Posterior cingulate gyrus (tissue), 11 donors: ENCODE measurements at regions not wholly inside any gene's neighbourhood (a gene's known extent, or its start where the extent isn't known, plus 50 kb on each side); places are given as distances from the start of the nearest gene placed in this dataset.
"Not testable (repeated sequence)": the region's sequence is repeated elsewhere in the genome, so short reads cannot be mapped to it uniquely, and the experiment has no call there.

Experiments used
- DNase-seq, 10 donors: peaks; one replicate each; pipeline versions ENCODE4 v3.0.0 to v3.0.0-alpha.2; 2020 to 2021; ENCODE audit warnings: mixed read lengths in 3 of 10
- intact Hi-C: fragments of 100-400 bp; cut with DNase I; formaldehyde crosslinking; loops from one replicate; pipeline ENCODE4 v1.15.1; 2023

DNA sequence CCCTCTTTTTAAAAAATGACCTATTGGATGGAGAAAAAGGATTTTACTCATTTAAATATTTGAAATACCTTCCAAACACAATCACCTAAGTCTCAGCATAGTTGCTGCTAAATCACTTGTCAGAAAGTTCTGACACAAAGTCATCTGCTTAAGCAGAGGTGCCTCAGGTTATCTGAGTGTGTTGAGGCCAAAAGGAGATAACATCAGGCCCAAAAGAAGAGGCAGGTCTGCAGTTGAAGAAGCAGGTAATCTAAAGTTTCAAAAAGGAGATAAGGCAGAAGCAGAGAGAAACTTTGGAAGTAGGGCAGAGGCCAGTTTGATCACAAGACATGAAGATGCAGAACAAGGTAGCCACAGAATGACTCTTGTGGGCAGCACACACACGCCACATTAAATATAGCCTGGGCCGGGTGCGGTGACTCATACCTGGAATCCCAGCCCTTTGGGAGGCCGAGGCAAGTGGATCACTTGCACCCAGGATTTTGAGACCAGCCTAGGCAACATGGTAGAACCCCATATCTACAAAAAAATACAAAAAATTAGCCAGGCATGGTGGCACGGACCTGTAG lies 175.7 kb upstream of the API5 start:
- intact Hi-C loops = no loop called here
- DNase-seq = no peak

DNA sequence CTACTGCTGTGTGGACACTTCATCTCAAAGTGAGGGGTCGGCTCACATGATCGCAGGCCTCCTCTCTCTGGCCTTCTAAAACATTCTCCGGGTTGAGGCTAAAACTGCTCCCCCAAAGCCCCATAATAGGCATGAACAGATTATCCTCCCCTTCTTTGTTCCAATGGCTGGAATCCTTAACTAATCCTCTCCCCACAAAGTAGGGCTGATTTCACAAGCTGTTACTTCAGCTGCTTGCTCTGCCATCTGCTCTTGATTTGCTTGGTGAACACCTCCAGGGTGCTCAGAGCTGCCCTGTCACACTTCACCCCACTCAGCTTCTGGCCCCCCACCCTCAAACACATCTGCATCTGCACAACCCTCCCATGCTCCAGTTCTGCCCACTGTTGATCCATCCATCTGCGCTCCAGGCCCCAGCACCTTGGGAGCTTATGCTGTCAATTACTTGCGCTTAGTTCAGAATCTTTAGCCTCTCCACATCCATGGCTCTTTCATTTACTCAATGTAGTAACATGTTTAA lies 173.1 kb upstream of the API5 start:
- no peak for DNase-seq
- intact Hi-C loops = no loop called here

DNA sequence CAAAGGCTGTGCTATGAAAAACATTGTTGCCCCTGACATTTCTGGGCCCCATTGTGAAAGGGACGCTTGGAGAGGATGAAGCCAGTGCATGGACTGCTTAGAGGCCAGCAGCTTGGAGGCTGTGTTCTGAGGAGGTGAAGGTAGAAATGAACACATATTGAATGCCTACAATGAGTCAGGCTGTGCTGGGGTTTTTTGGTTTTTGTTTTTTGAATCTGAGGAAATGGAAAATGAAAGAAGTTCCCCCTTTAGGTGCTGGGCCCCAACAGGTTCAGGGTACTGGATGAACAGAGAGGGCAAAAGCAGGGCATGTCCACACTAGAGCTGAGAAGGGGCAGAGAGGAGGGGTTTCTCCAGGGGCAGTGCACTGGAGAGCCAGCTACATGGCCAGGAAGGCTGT lies 166.1 kb upstream of the API5 start:
- no peak for DNase-seq
- intact Hi-C loops = no loop called here

DNA sequence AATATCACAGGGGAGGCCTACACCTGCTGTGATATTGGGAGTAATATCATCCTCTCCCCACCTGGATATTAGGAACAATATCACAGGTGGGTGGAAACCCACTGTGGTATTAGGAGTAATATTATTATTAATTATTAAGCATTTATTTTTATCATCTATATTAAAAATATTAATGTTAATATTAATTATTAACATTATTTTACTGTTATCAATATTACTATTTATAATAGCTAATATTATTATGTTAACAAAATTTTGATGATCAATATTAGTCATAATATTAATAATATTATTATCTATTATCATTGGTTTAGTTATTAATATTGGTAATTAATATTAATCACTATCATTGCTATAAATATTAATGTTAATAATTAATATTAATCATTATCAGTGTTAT lies 161.1 kb upstream of the API5 start:
- intact Hi-C loops = no loop called here
- DNase-seq = no peak

DNA sequence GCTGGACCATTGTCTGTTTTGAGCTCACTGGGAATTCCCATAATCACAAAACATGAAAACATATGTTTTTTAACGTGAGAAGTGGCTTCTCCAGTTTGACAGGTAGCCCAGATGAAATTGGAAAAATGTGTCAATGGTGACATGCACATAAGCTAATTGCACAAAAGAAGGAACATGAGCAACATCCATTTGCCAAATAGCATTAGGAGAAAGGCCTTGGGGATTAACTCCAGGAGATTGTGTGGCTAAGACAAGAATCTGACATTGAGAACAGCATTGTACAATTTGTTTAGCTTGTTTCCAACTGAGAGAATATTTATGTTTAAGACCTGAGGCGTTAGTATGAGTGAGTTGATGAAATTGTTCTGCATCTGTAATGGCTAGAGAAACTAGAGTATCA lies 147.0 kb upstream of the API5 start:
- no peak for DNase-seq

DNA sequence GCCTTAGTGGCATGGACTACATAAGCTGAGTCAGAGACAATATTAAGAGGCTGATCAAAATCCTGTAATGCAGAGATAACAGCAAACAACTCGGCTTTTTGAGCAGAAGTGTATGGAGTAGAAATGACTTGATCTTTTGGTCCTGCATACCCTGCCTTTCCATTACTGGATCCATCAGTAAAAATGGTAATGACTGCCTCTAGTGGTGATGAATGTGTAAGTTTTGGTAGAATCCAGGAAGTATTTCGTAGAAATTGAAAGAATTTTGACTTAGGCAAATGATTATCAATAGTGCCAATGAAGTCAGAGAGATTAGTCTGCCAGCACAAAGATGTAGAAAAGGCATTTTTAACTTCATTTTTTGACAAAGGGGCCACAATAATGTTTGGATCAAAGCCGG lies 146.4 kb upstream of the API5 start:
- DNase-seq, intact Hi-C loops: not testable (repeated sequence)

More for the DNA sequence above, 147.0 kb upstream of the API5 start:
- intact Hi-C loops = no loop called here

DNA sequence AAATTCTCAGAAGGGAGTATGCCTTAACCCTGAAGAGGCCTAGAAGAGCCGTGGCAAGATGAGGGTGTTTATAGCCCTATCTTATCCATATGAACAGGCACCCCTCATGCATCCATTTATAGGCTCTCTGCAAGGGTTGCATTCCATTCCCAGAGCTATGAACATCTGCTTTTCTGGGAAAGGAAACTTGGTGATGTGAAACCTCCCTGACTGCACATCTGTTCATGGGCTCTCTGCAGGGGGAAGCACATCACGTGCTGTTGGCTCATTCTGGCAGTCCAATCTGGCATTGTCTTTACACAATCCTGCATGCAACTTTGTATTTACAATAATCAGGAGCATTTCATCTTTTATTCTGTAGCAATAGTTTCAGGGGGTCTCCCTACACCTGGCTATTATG lies 143.6 kb upstream of the API5 start:
- DNase-seq, intact Hi-C loops: not testable (repeated sequence)

DNA sequence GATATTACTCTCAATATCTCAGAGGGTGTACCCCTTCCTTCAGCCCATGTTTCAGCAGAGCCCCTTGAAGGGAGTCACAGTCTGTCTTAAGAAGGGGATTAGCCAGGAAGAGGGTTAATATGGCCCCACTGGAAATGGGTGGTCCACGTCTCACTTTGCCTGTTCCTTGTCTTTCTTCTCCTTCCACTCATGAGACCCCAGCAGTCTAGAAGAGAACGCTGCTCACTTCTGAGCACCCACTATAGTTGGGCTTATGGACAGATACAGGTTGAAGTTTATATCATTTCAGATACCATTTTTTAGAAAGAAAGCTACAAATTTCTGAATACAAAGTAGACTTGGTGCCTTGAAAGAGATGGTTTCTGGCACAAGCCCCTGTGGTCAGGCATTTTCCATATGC lies 139.3 kb upstream of the API5 start:
- intact Hi-C loops = no loop called here
- no peak for DNase-seq

DNA sequence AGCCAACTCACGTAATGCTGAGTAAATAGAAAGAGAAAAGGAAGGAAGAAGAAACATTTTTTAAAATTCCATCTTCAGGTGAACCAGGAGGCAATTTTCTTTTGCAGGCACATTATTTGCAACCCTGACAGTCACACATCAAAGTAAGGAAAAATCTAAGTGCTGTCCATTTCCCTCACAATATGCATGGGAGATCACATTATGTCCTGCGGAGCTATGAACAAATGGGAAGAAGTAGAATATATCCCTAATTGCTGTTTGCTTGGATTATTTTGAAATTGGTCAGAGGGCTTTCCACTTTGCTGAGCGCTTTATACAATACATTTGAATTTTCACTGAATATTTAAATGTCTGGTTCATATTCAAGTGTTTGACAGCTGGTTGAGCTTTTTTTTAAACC lies 133.8 kb upstream of the API5 start:
- intact Hi-C loops = no loop called here

DNA sequence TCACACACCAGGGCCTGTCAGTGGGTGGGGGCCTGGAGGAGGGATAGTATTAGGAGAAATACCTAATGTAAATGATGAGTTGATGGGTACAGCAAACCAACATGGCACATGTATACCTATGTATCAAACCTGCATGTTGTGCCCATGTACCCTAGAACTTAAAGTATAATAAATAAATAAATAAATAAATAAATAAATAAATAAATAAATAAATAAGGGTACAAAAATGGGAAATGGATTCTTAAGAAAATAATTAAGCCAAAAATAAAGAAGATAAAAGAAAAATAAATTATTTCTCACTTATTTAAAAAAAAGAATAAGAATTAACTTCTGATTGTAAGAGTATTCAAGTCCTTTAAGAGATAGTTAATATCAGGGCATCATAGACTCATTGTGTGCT lies 117.3 kb upstream of the API5 start:
- intact Hi-C loops, DNase-seq: not testable (repeated sequence)

More for the DNA sequence above, 133.8 kb upstream of the API5 start:
- no peak for DNase-seq

DNA sequence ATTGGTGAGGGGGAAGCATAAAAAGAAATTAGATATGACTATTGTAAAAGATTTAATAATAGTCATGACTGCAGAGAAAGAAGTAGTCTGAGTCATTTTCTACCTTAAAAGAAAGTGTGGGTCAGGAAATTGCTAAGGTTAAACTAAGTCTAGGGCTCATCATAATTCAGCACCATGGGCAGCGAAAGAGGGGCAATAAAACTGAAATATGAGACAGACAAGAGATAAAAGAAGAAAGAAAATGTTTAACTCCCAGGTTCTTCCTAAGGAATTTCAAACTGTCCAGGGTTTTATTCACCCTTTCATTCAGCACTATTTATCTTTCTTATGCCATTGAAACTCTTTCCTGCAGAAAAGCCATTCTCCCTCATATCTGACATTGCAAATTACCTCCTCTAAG lies 114.4 kb upstream of the API5 start:
- no peak for DNase-seq
- intact Hi-C loops = no loop called here

DNA sequence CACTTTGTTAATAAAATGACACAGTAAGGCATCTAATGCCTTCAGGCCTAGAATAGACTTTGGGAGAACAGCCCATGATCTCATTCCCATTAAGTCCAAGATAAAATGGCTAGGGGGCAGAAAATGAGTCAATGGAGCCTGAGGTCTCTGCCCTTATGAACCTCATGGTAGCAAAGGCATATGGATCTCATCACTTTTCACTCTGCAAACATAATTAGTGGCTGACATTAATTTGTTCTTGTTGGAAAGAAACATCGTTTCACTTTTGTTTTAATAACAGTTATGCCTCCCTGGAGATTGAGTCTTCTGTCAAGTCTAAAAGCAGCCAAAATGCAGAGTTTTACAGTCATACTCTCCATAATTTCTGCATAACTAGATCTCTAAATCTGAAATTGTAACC lies 111.8 kb upstream of the API5 start:
- intact Hi-C loops = no loop called here
- no peak for DNase-seq

DNA sequence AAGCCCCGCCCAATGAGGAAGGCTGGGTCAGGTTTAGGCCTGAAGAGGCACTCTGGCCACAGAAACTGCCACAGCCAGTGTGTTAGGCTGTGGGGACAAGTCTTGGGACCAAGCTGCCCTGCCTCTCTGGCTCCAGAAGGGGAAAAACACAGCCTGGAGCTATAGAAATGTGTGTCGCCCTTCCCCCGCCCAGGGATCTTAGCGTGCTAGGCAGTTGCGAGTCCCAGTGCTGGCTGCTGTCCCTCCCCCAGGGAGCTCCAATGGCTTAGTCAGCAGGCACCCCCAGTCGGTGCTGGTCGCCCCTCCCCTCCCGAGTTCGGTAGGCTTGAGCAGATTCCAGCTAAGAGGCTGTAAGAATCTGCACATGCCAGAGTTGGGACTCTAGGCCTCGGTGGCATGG lies 99.5 kb upstream of the API5 start:
- intact Hi-C loops = no loop called here

DNA sequence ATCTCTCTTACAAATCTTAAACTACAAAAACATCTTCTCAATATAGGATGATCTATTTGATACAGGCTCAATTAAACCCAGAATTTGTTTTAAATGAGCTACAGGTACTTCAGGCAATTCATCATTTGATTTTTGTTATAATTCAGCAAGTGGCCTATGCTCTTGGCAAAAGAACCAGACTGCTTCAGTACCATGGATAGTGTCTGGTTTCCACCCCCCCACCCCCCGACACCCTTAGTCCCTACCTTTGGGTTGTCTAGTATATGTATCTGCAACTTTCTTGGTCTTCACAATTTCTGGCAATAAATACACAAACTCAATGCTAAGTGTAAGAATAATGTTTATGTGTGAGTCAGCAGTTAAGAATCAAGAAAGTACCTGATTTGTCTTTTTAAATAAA lies 97.3 kb upstream of the API5 start:
- no peak for DNase-seq
- intact Hi-C loops = no loop called here

More for the DNA sequence above, 99.5 kb upstream of the API5 start:
- DNase-seq = peak in 3 of 10 donors; percentile 1 to 77 (median 60)

DNA sequence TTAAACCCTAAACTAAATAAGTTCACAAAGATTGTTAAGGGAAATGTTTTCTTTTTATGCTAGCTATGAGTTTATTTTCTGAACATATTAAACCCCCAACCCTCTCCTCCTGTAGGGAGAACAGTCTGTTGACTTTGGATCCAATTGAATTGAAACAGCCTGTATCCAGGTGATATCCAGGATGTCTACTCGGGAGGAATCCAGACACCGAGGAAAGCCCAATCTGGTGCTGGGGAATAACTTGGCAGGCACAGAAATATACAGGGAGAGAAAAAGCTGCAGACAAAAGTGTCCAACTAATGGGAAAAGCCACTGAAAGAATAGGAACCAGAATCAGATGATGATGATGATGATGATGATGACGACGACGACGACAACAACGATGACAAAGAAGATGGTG lies 93.9 kb upstream of the API5 start:
- intact Hi-C loops = no loop called here
- no peak for DNase-seq

DNA sequence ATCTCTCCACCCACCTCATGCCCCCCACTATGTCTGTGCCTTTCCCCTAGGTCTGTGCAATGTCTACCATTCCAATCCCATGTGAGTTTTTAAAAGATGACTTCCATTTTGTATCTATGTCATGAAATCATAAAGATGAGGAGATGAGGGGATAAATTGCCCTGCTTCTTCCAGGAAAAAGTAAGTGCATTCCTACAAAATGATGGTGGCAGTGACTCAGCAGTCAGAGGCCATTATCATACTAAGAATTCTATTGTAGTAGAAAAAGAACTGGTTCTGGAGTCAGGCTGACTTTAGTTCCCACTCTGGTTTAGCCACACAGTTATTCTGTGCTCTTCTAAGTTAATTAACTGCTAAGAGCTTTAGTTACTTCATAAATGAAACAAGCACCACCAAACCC lies 89.6 kb upstream of the API5 start:
- DNase-seq = no peak
- intact Hi-C loops = no loop called here

DNA sequence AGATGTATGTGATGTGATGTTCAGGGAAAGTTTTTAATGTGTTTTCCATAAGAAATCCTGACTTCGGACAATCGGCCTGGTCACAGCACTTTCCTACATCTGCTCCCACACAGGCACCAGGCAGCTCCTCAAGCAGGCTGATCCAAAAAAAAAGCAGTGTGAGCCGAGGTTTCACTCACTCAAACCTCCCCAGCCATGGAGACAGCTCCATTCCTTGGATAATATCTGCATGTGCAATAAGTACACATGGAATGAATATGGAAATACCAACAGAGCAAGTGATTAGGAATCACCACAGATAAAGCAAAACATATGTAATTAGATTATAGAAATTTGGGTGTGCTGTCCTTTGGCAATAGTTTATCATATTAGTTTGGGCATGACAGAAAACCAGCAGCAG lies 88.8 kb upstream of the API5 start:
- intact Hi-C loops = no loop called here
- no peak for DNase-seq

DNA sequence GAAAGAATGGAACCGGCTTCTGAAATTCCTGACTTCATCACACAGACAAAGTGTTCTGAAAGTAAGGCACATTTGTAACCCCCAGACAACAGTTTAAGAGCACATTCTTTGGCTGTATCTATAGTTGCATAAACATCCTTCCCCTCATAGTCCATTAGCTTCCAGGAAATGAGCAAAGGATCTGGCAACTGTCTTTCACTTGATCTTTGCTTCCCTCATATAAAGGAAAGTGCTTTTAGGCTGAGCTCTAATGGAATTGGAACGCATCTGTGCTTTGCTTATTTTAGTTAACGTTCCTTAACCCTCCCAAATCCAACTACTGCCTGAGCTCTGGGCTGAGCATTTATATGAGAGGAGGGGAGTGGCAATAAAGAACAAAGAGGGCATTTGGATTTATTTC lies 76.9 kb upstream of the API5 start:
- DNase-seq = no peak
- intact Hi-C loops = no loop called here

DNA sequence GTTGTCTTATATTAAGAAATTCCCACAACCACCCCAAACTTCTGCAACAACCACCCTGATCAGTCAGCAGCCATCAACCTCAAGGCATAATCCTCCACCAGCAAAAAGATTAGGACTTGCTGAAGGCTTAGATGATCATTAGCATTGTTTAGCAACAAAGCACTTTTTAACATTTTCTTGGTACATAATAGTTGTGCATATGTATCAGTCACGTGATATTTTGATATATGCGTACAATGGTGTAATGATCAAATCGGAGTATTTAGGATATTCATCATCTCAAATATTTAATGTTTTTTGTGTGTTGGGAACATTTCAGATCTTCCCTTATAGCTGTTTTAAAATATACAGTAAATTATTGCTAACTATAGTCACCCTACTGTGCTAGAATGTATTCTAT lies 73.5 kb upstream of the API5 start:
- intact Hi-C loops = no loop called here
- DNase-seq = no peak

DNA sequence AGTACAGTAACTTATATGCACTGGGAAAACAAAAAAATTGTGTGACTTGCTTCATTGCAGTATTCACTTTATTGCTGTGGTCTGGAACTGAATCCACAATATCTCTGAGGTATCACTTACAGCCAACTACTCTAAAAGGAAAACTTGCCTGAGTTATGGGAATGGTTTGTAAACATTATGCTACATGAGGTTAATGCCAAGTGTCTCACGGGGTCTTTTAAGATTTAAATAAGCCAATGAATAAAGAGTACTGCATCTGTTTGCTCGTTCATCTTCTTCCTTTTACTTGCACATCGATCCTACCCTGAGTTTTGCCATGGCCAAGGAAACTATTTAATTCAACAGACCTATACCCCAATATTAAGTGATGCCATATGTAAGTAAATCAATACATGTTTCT lies 72.0 kb upstream of the API5 start:
- intact Hi-C loops = no loop called here
- no peak for DNase-seq

DNA sequence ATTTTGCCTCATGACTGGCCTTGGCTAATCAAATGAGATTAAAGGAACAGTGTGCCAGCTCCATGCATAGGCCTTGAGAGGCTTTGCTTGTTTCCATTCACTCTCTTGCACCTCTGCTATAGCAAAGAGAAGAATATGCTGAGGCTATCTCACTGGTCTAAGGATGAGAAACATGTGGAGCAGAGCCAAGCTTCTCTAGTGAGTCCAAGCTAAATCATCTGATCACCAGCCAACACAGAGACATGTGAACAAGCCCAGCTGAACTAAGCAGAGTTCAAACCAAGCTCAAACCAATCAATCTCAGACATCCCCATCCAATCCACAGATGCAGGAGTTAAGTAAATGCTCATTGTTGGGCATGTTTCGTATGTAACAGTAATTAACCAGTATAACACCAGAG lies 69.4 kb upstream of the API5 start:
- no peak for DNase-seq
- intact Hi-C loops = no loop called here

DNA sequence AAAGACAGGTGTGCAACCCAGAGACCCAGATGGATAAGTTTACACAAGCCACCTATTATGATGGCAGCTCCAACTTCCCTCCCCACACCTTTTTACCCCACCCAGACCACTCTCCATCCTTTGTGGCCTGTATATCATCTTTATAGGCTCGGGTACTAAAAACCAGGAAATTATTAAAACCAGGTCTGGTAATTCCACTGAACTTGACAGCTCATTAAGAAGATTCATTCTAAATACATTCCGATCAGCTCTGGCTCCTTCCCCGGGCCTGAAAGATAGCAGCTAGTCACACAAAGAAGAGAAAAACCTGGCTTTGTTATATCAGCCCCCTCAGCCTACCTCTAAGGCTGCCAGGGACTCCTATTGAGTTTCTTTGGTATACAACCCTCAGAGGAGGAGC lies 67.9 kb upstream of the API5 start:
- intact Hi-C loops = no loop called here
- no peak for DNase-seq

DNA sequence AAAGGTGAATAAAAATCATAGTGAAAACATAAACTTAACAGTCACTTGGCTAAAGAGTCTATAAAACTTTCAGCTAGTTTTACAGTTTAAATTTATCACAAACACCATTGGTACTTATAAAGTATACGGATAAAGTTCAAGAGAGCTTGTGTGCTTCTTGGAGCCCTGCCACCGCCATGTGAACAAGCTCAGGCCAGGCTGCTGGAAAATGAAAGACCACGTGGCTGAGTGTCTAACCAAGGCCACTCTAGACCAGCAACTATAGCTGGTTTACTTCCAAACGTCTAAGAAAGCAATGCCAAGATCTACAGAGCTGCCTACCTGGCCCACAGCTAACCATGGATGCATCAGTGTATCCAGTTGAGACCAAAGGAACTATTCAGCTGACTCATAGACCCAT lies 66.3 kb upstream of the API5 start:
- no peak for DNase-seq
- intact Hi-C loops = no loop called here
